H9 (cell line): ENCODE measurements at regions not wholly inside any gene's neighbourhood (a gene's known extent, or its start where the extent isn't known, plus 50 kb on each side); places are given as distances from the start of the nearest gene placed in this dataset.

Source experiments
- DNase-seq: peaks from one replicate; pipeline ENCODE4 v3.0.0-alpha.2; 2017
- H2AFZ ChIP-seq: one replicate; pipeline ENCODE4 v1.6.1; 2013; ENCODE audit warnings: mild to moderate bottlenecking, low read length, control low read depth, moderate library complexity
- H2AK5ac ChIP-seq: 2 replicates; pipeline ENCODE4 v1.6.1; 2013; ENCODE audit warnings: low read length, control low read depth, mixed read lengths; ENCODE audit not compliant: insufficient read length
- H2BK120ac ChIP-seq: one replicate; pipeline ENCODE4 v1.6.1; 2013; ENCODE audit warnings: low read depth, mild to moderate bottlenecking, low read length, control low read depth, inconsistent platforms; ENCODE audit not compliant: poor library complexity, severe bottlenecking
- H2BK12ac ChIP-seq: 2 replicates; pipeline ENCODE4 v1.6.1; 2013; ENCODE audit warnings: low read length, control low read depth, mixed read lengths, low read depth; ENCODE audit not compliant: insufficient read length
- H2BK15ac ChIP-seq: 2 replicates; pipeline ENCODE4 v1.6.1; 2013; ENCODE audit warnings: low read depth, low read length, control low read depth
- H2BK20ac ChIP-seq: one replicate; pipeline ENCODE4 v1.6.1; 2013; ENCODE audit warnings: low read depth, mild to moderate bottlenecking, low read length, control low read depth, inconsistent platforms; ENCODE audit not compliant: poor library complexity, severe bottlenecking
- H2BK5ac ChIP-seq: 2 replicates; pipeline ENCODE4 v1.6.1; 2013; ENCODE audit warnings: low read length, control low read depth, mixed read lengths; ENCODE audit not compliant: insufficient read length
- H3K14ac ChIP-seq: 2 replicates; pipeline ENCODE4 v1.6.1; 2013; ENCODE audit warnings: low read length, control low read depth; ENCODE audit not compliant: insufficient read depth
- H3K18ac ChIP-seq: 2 replicates; pipeline ENCODE4 v1.6.1; 2013; ENCODE audit warnings: low read depth, mild to moderate bottlenecking, mixed read lengths, low read length, control low read depth; ENCODE audit not compliant: insufficient read length
- H3K23ac ChIP-seq: 2 replicates; pipeline ENCODE4 v1.6.1; 2013; ENCODE audit warnings: low read length, control low read depth, mixed read lengths, low read depth; ENCODE audit not compliant: insufficient read length
- H3K23me2 ChIP-seq: 2 replicates; pipeline ENCODE4 v1.6.1; 2013; ENCODE audit warnings: low read depth, mild to moderate bottlenecking, mixed read lengths, low read length, control low read depth; ENCODE audit not compliant: insufficient read length, poor library complexity, severe bottlenecking
- H3K27ac ChIP-seq: 2 replicates; pipeline ENCODE4 v1.5.1; 2013; ENCODE audit warnings: low read length, control low read depth, mixed read lengths, low read depth; ENCODE audit not compliant: insufficient read length
- H3K27me3 ChIP-seq: 2 replicates; pipeline ENCODE4 v1.6.1; 2013; ENCODE audit warnings: low read length, control low read depth, inconsistent platforms; ENCODE audit not compliant: insufficient read depth
- H3K4ac ChIP-seq: 2 replicates; pipeline ENCODE4 v1.6.1; 2013; ENCODE audit warnings: low read depth, mild to moderate bottlenecking, control low read depth, inconsistent platforms, low read length, moderate library complexity
- H3K4me1 ChIP-seq: 2 replicates; pipeline ENCODE4 v1.6.1; 2013; ENCODE audit warnings: low read length, control low read depth, inconsistent platforms; ENCODE audit not compliant: insufficient read depth
- H3K4me2 ChIP-seq: 2 replicates; pipeline ENCODE4 v1.6.1; 2013; ENCODE audit warnings: low read length, control low read depth, mixed read lengths; ENCODE audit not compliant: insufficient read length, insufficient read depth
- H3K56ac ChIP-seq: 2 replicates; pipeline ENCODE4 v1.6.1; 2013; ENCODE audit warnings: low read depth, mild to moderate bottlenecking, mixed read lengths, low read length, control low read depth; ENCODE audit not compliant: insufficient read length
- H3K79me1 ChIP-seq: 2 replicates; pipeline ENCODE4 v1.6.1; 2013; ENCODE audit warnings: low read depth, mild to moderate bottlenecking, moderate library complexity, low read length, control low read depth, inconsistent platforms; ENCODE audit not compliant: insufficient read depth, poor library complexity, severe bottlenecking
- H3K79me2 ChIP-seq: 2 replicates; pipeline ENCODE4 v1.6.1; 2013; ENCODE audit warnings: low read length, control low read depth, inconsistent platforms; ENCODE audit not compliant: insufficient read depth
- H3K9ac ChIP-seq: 2 replicates; pipeline ENCODE4 v1.6.1; 2013; ENCODE audit warnings: low read length, control low read depth, mixed read lengths; ENCODE audit not compliant: insufficient read length; ENCODE audit errors: extremely low read depth
- H3K9me3 ChIP-seq: one replicate; pipeline ENCODE4 v1.6.1; 2013; ENCODE audit warnings: low read depth, low read length, inconsistent platforms; ENCODE audit not compliant: control insufficient read depth
- H3T11ph ChIP-seq: one replicate; pipeline ENCODE4 v1.6.1; 2013; ENCODE audit warnings: mild to moderate bottlenecking, low read length, control low read depth, inconsistent platforms
- H4K20me1 ChIP-seq: one replicate; pipeline ENCODE4 v1.6.1; 2013; ENCODE audit not compliant: control insufficient read depth, insufficient read length, insufficient read depth
- H4K5ac ChIP-seq: 2 replicates; pipeline ENCODE4 v1.6.1; 2013; ENCODE audit warnings: low read depth, mild to moderate bottlenecking, mixed read lengths, low read length, control low read depth; ENCODE audit not compliant: insufficient read length
- H4K8ac ChIP-seq: replicated peaks from 2 replicates; pipeline ENCODE4 v1.6.1; 2013; ENCODE audit warnings: low read length, control low read depth, mixed read lengths, low read depth; ENCODE audit not compliant: insufficient read length
- H4K91ac ChIP-seq: 2 replicates; pipeline ENCODE4 v1.6.1; 2013; ENCODE audit warnings: low read depth, mild to moderate bottlenecking, moderate library complexity, mixed read lengths, low read length, control low read depth; ENCODE audit not compliant: insufficient read length
- H3K27ac Mint-ChIP-seq, 3 experiments: 2 replicates in 2 of 3; 3 replicates in 1 of 3; pipeline ENCODE4 v1.8.0; 2020 to 2021; ENCODE audit warnings: mixed read lengths in 3 of 3, mild to moderate bottlenecking in 1 of 3, moderate library complexity in 1 of 3
- H3K27me3 Mint-ChIP-seq: 2 replicates; pipeline ENCODE4 v1.8.0; 2021; ENCODE audit warnings: low read depth, mild to moderate bottlenecking, moderate library complexity, mixed read lengths
- H3K36me3 Mint-ChIP-seq, 3 experiments: 2 replicates in 2 of 3; 3 replicates in 1 of 3; pipeline ENCODE4 v1.8.0; 2020 to 2021; ENCODE audit warnings: low read depth in 3 of 3, mixed read lengths in 3 of 3; ENCODE audit not compliant: insufficient read depth in 1 of 3
- H3K4me1 Mint-ChIP-seq, 2 experiments: 2 replicates each; pipeline ENCODE4 v1.8.0; 2020; ENCODE audit warnings: mixed read lengths in 2 of 2
- H3K4me3 Mint-ChIP-seq, 2 experiments: 2 replicates in 1 of 2; 3 replicates in 1 of 2; pipeline ENCODE4 v1.8.0; 2020 to 2021; ENCODE audit warnings: mild to moderate bottlenecking in 2 of 2, mixed read lengths in 2 of 2, moderate library complexity in 1 of 2
- H3K9me3 Mint-ChIP-seq, 2 experiments: 2 replicates in 1 of 2; 3 replicates in 1 of 2; pipeline ENCODE4 v1.8.0; 2020; ENCODE audit warnings: mild to moderate bottlenecking in 2 of 2, mixed read lengths in 2 of 2, moderate library complexity in 1 of 2
- WGBS: extraction: QIAGEN DNeasy Blood & Tissue Kit; methylation state at CpG from one replicate; pipeline ENCODE4 v1.1.7; 2013; ENCODE audit warnings: missing lambda C conversion rate, low lambda C conversion rate, mixed read lengths; ENCODE audit not compliant: insufficient read length; ENCODE audit errors: extremely low coverage; 5-methylcytosine and 5-hydroxymethylcytosine counted together
- TF ChIP-seq, protein P1 (sequence below): fragments of 200-600 bp; sonication (generic); conservative IDR thresholded peaks from 3 replicates; pipeline ENCODE4 v1.8.0; 2021; ENCODE audit warnings: antibody characterized with exemption, mild to moderate bottlenecking

DNA sequence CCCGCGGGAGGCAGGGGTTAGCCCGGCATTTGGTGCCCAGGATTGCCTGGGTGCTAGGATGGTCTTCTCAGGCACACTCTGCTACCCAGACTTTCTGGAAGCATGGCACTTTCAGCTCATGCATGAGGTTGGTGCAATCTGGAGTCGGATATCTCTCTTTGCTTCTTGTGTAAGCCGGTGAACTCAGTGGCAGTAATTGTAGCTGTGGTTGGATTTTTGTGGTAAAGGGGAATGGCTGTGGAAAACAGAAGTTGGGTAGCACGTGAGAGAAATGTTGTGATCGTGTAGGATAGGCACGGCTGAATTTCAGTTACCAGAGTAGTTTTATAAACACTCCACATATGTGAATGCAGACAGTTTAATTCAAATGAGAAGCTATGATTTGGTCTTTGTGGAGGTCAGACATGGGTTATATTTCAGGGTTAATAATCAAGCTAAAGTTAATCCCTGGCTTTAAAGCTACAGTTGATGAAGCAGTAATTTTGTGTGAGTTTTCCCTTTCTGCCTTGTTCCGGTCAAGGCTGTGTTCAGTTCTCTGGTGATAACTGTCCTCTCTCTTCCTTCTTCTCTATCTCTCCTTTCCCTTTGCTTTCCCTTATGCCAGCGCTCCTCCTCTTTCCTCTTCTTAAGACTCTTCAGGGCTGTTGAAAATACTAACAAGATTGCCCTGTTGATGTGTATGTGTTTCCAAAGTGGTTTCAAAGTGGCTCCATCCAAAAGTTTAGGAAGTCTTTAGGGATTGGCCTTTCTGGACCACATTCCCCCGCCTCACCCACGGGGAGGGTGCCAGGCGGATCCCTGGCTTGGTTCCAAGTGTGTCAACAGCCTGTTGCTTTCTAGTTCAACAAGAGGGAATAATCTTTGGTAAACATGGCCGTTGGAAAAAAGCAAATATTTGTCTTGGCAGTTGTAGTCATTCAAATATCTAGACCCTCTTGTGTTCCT is 404.6 kb upstream of the C2CD4B start:
- Mint-ChIP-seq H3K4me3 (no peak overlapping the region), H3K36me3 (no peaks in the 10 kb centered on the region), H3K9me3 (no peaks in the 10 kb centered on the region), H3K4me1 (peaks cover 18 to 29% of the 10 kb centered on the region in 2 experiments), H3K27ac (peak overlapping the region in 1 of 3 experiments; percentile 22; a peak in 2 of 7 replicates), H3K27me3 (no peaks in the 10 kb centered on the region; the same call in 1 of the 2 replicates)
- no peak overlapping the region for H4K5ac ChIP-seq
- no peak overlapping the region for H2BK5ac ChIP-seq
- no peak overlapping the region for H4K8ac ChIP-seq
- no peaks in the 10 kb centered on the region for H3K27me3 ChIP-seq
- no peak overlapping the region for H3K4ac ChIP-seq
- H2BK120ac ChIP-seq = no peak overlapping the region
- TF ChIP-seq, protein P1, sequence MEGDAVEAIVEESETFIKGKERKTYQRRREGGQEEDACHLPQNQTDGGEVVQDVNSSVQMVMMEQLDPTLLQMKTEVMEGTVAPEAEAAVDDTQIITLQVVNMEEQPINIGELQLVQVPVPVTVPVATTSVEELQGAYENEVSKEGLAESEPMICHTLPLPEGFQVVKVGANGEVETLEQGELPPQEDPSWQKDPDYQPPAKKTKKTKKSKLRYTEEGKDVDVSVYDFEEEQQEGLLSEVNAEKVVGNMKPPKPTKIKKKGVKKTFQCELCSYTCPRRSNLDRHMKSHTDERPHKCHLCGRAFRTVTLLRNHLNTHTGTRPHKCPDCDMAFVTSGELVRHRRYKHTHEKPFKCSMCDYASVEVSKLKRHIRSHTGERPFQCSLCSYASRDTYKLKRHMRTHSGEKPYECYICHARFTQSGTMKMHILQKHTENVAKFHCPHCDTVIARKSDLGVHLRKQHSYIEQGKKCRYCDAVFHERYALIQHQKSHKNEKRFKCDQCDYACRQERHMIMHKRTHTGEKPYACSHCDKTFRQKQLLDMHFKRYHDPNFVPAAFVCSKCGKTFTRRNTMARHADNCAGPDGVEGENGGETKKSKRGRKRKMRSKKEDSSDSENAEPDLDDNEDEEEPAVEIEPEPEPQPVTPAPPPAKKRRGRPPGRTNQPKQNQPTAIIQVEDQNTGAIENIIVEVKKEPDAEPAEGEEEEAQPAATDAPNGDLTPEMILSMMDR = no peak
- no peak overlapping the region for H2AK5ac ChIP-seq
- no peaks in the 10 kb centered on the region for H3K79me1 ChIP-seq
- H2BK12ac ChIP-seq = no peak overlapping the region
- H3K56ac ChIP-seq = no peak overlapping the region
- H3K4me1 ChIP-seq = no peaks in the 10 kb centered on the region
- no peaks in the 10 kb centered on the region for H4K20me1 ChIP-seq
- no peaks in the 10 kb centered on the region for H3K79me2 ChIP-seq
- whole genome bisulfite sequencing = no CpG with 5 or more reads among the region's 14 CpGs
- H2BK15ac ChIP-seq = no peak overlapping the region
- no peak overlapping the region for H3K4me2 ChIP-seq
- H3T11ph ChIP-seq = no peak overlapping the region
- no peak overlapping the region for H3K14ac ChIP-seq
- H3K9ac ChIP-seq = no peak overlapping the region
- H4K91ac ChIP-seq = no peak overlapping the region
- no peaks in the 10 kb centered on the region for H3K23me2 ChIP-seq
- no peak for DNase-seq
- no peak overlapping the region for H3K18ac ChIP-seq
- no peak overlapping the region for H2BK20ac ChIP-seq
- H3K27ac ChIP-seq = no peak overlapping the region
- H2AFZ ChIP-seq = no peak overlapping the region
- no peak overlapping the region for H3K23ac ChIP-seq
- H3K9me3 ChIP-seq = no peaks in the 10 kb centered on the region
